GM18502 (cell line): ENCODE measurements at regions not wholly inside any gene's neighbourhood (a gene's known extent, or its start where the extent isn't known, plus 50 kb on each side); places are given as distances from the start of the nearest gene placed in this dataset.

ENCODE experiments used
- ATAC-seq: cut with Tn5 transposase; IDR thresholded peaks from one replicate; pipeline ENCODE4 v1.9.1; 2021; ENCODE audit warnings: mild to moderate bottlenecking; ENCODE audit not compliant: unreplicated experiment, poor library complexity

DNA sequence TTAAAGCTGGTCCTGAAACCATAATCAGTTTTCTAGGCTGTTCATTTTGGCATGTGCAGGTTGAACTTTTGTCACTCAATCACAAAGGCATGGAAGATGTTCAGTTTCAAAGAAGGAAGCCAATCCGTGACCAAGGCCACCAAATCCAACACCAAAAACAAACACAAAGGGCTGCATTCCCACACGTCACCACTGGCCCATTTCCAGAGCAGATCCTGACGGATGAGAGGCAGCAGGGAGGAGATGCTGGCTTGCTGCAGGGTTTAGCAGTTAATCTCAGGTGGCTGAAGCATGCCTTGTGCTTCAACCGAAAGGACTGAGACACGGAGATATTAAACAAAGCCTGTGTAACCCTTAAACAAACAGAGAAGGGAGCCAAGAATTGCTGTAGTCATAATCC is 191.9 kb upstream of the CTAGE1 start:
- no peak for ATAC-seq

DNA sequence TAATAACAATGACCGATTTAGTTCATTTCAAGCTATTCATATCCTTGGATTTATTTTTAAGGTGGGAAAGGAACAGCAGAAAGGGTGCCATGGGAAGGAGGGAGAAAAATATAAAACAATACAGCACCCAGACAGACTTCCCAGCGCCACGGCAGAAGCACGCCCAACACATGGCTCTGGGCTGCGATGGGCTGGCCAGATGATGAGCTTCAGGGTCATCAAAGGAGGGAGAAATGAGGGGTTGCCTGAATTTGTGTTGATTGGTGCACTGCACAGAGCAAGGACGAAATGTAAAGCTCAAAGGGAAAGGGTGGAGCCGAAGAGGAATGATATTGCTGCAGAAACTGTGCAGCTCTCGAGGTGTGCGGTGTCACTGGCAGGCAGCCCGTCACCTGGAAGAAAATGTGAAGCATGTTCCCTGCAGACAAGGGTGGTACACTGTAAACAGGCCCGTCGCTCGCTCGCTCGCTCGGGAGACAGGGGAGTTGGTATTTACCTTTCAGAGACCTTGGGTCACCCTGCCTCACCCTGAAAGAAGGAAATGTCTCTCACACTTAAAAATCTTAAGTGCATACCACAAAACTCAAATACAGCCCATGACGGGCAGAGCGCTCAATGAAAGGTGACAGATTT is 195.5 kb upstream of the CTAGE1 start:
- no peak for ATAC-seq

DNA sequence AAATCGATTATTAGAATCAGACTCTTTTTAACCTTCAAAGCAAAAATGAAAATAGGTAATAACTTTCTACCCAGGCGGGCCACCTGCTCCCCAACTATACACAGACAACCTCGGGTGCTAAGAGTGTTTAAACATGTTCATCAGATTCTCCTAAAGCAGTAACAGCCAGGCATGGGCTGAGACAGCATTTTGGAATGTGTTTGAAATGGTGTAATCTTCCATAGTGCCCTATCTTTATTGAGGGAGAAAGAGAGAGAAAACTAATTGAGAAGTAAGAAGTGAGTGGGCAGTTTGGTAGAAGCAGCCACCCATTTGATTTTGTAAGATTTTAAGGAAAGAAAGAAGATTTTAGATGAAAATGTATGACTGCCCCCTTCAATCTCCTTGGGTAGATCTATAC is 196.1 kb upstream of the CTAGE1 start:
- no peak for ATAC-seq

DNA sequence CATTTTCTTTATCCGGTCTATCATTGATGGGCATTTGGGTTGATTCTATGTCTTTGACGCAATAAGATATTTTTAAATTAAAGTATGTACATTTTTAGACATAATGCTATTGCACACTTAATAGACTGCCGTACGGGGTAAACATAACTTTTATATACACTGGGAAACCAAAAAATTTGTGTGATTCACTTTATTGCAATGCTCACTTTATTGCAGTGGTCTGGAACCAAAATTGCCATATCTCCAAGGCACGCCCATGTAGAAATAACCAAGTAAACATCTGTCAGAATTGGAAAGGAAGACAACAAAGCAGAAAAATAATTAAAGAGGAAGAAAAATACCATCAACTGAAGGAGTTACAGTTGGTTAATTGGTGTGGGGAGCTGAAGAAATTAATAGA is 205.8 kb upstream of the CTAGE1 start:
- no peak for ATAC-seq

DNA sequence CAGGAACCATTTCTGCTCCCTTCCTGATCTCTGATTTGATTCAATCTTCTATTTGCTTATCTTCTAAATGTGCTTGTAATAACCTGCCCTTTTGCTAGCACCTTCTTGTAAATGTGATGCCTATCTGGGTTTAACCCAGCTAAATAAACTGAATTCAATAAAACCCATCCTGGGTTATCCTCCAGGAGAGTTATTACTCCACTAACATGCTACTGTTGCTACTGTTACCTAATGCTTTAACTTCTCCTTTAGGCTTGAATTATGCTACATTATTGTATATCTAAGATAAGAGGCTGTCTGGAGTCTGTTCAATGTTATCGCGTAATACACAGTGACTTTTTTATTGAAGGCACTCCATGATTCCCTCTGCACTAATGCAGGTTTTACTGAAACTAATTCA is 206.5 kb upstream of the CTAGE1 start:
- ATAC-seq: no peak

DNA sequence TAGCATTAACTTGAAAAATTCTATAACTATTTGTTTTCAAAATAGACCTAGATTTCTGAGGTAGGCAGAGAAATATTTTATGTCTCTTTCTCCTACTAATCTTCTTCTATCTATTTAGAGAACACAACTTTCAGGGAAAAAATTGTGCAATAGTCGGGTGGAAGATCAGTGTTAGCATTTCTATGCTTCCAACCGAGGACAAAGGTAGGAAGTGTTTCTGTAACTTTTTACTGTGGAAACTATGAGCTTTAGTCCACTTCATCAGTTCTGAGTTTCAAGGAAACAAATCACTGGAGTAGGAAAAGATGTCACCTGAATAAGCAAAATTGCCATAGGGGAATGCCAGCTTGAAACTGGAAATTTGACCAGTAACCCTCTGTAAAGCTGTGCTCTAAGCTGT is 207.7 kb upstream of the CTAGE1 start:
- no peak for ATAC-seq

DNA sequence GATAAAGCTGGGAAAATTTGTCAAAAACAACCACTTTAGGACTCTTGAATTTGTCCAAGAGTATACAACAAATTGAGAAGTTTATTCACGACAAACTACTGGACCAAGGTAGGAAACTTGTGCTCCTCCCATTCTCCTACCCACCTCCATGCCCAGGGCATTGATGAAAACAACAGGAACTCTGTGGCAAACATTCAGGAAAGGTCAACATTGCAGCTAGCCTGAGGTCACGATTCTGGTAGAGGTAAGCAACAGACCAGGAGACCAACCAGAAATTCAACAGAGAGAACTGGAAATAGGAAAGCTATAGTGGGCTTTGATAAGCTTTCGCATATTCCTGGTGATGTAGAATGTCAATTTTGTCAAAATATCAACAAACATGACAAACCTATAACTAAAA is 209.1 kb upstream of the CTAGE1 start:
- ATAC-seq: no peak

DNA sequence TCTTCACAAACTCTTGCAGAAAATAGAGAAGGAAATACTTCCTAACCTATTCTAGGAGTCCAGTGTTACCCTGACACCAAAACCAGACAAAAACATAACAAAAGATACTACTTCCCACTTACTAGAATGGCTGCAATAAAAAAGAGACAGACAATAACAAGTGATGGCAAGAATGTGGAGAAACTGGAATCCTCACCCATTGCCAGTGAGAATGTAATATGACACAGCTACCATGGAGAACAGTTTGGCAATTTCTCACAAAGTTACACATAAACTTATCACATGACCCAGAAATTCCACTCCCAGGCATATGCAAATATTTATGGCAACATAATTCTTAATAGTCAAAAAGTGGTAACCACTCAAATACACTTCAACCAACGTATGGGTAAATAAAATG is 209.8 kb upstream of the CTAGE1 start:
- no peak for ATAC-seq

DNA sequence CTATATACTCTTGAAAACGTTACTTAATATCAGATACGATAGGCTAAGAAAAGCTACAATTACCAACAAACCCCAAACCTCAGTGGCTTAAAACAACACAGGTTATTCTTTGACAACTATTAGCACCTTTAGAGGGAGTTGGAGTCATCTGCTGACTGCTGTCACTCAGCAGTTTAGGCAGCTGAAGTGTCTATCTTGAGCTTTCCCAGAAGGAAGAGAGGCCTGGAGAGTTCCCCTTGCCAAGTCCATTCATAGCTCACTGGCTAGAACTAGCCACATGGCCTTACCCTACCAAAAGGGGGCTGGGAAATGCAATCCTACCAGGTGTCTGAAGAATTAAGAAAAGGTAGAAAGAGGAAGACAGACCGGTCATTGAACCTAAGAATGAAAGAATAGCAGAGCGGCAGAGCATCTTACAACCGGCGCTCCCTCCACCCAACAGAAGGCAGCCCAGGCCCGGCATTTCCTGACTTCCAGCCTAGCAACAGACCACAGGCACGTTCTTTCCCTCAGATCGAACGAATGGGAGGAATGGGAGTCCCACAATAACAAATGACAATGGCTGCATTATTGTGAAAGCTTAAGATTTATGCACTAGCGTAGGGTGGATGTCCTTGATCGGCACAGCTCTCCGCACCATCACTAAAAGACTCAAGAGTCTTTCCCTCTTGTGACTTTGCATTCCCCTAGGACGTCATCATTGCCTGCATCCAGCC is 211.2 kb upstream of the CTAGE1 start:
- ATAC-seq: no peak

DNA sequence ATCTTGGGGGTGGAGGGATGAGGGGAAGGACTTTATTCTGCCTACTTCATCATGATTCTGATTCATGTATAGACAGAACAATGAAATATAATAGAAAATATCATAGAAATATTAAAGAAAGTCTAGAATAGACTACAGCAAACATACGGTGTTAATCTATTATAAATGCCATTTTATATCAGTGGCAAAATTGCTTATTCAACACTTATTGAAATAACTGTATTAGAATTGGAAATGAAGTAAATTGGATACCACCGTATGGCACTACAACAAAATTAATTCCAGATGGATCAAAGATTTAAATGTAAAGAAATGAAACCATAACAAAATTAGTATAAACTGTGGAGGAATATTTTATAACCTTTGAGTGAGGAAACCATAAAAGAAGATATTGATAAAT is 213.3 kb upstream of the CTAGE1 start:
- no peak for ATAC-seq

GRCh38 chr18:22632191-22632590 is 214.5 kb upstream of the CTAGE1 start:
- no peak for ATAC-seq

GRCh38 chr18:22634464-22634863 is 216.7 kb upstream of the CTAGE1 start:
- no peak for ATAC-seq

GRCh38 chr18:22637787-22638186 is 220.1 kb upstream of the CTAGE1 start:
- ATAC-seq: no peak

DNA sequence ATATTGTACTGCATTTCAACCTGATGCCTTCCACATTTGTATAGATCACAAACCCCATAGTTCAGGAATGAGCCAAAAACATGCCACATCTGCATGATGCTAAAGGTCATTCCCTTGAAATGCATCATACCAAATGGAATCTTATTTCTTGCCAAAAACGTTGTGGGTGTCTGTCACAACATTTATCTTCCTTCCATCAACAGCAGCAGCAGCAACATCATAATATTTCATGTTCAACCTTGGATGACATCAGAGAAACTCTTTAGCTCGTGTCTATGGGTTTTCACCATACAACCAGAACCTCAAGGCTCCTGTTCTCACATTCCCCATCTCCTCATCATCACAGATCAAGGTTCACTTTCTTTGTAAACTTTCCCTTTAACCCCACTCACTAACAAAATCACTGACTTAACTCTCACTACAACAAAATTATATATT is 221.3 kb upstream of the CTAGE1 start:
- no peak for ATAC-seq

DNA sequence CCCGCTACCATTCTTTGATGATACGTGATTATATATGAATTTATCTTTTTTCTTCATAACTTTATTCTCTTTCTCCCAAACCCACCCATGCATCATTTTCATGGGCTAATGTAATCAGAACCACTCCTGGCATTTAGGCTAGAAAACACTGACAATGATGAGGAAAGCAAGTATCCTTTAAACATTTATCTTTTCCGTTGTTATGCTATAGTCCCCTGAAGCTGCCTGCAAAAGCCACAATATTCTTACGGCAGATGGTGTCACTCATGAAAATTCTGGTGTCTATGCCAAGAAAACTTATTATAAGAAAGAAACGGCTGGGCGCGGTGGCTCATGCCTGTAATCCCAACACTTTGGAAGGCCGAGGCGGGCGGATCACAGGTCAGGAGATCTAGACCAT is 221.8 kb upstream of the CTAGE1 start:
- ATAC-seq: no peak

GRCh38 chr18:22640281-22640842 is 222.6 kb upstream of the CTAGE1 start:
- ATAC-seq: no peak

- no peak for ATAC-seq
Measured at GRCh38 chr18:22641958-22642357, 224.2 kb upstream of the CTAGE1 start.

DNA sequence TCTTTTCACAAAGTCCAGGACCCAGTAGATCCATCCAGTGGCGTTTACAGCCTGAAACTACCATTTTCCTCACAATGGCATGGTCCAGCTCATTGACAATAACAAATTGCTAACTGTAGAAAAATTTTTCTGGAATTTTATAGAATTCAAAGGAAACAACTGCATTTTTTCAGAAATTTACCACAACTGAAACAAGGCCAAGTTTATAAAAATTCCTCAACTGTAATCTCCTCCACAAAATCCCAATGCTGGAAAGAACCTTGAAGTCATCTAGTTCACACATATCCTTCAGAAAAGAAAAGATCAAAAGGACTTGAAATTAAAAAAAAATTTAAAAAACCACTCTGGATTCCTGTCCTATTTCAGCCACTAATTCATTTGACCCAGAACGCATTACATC is 226.0 kb upstream of the CTAGE1 start:
- ATAC-seq: no peak

- no peak for ATAC-seq
Measured at GRCh38 chr18:22650247-22650646, 232.5 kb upstream of the CTAGE1 start.

DNA sequence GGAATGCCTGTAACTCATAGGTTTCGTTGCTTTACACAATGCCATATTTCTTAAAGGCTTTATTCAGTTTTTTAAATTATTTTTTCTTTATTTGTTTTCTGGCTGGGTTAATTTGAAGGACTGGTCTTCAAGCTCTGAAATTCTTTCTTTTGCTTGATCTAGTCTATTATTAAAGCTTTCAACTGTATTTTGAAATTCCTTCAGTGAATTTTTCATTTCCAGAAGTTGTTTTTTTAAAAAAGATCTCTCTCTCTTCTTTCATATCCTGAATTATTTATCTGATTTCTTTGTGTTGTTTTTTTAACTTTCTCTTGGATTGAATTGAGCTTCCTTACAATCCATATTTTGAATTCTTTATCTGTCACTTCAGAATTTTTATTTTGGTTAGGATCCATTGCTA is 239.9 kb upstream of the CTAGE1 start:
- no peak for ATAC-seq

- ATAC-seq: no peak
Measured at GRCh38 chr18:22658318-22658717, 240.6 kb upstream of the CTAGE1 start.

DNA sequence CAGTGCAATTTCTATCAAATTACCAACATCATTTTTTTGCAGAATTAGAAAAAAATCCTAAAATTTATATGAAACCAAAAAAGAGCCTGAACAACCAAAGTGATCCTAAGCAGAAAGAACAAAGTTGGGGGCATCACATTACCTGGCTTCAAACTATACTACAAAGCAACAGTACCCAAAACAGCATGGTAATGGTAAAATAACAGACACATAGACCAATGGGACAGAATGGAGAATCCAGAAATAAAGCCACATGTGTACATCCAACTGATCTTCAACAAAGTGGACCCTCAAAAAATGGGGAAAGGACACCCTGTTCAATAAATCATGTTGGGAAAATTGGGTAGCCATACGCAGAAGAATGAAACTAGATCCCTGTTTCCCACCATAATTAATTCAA is 245.7 kb upstream of the CTAGE1 start:
- ATAC-seq: no peak
